Hepatic stellate cell (primary cell): ENCODE measurements at regions not wholly inside any gene's neighbourhood (a gene's known extent, or its start where the extent isn't known, plus 50 kb on each side); places are given as distances from the start of the nearest gene placed in this dataset.
A peak's percentile ranks its signal among the peaks of the same experiment; 100 is the strongest.

Source experiments
- DNase-seq: peaks from one replicate; pipeline ENCODE4 v3.0.0; 2011; ENCODE audit warnings: low spot score

DNA sequence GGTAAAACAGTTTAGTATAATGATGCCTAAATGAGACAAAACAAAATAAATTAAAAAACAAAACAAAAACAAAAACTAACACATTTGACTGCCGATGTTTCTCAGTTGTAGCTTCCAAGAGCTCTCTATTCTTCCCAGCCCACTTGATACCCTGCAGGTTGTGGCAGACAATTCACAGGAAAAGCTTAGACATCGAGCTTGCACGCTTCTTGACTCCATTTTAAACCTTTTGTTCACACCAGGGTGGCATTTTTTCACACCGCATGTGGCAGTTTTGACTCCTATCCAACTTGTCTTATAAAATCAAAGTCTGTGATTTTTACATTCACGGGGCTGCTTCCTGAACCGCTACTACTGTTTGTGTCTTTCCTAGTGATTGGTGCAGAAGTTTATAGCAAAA is 575.9 kb downstream of the USP25 start:
- DNase-seq, result no peak

DNA sequence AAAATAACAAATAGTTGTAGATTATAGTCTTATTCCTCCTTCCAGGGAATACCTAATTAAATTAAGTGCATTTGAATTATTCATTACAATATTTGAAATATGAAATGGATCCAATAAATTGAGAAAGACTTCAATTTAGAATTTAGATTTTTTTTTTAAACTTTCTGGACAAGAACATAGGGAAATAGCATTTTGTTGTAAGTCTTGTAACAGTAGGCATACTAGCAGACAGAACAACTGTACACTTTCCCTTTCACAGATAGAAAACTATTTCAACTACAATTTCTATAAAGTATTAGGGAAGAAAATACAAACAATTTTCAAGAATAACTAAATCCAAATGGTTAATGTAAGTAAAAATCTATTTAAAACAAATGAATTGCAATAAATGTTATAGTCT is 577.5 kb downstream of the USP25 start:
- no peak for DNase-seq

DNA sequence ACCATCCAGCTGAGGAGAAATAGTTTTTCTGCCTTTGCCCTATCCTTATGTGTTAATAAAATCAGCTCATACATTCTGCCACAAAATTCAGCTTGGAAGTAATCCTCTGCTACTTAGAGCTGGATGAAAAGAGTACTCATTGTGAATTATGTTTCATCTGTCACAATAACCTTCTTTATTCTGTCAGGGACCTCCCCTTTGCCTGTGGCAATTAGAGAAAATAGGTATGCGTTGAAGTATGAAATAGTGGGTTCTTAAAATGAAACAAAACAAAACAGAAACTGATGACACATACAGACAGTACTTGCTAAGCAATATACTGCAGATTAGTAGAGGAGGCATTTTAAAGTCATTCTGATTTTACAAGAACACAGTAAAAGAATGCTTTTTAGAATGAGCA is 578.5 kb downstream of the USP25 start:
- no peak for DNase-seq

DNA sequence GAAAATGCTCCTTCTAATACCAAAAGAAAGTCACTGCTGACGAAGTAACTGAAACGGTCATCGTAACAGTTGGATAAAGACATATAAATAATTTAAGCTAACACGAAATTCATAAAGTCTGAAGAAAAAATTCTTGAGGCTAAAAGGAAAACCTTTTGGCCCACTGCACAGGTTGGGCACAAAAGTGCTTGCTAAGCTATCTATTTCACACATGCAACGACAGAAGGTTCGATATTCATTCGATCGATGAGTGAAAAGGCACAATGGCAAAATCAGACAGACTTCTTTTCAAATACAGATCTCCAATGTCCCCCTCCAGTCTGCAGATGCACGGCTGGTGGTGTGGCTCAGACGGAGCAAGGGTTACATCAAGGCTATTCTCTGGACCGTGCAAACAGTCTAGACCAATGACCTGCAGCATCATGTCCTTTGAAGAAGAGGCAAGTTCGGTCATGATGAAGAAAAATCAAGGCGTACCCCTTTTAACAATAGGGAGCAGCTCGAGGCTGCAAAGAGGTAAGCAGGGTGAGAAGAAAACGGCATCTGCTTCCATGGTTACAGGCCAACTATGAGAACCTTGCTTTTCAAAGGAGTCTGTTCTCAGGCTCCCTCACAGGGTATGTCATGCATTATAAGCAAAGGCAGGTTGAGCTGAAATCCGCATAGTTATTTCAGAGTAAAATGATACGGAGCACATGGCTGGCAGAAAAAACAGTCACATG is 579.6 kb downstream of the USP25 start:
- DNase-seq, result no peak

DNA sequence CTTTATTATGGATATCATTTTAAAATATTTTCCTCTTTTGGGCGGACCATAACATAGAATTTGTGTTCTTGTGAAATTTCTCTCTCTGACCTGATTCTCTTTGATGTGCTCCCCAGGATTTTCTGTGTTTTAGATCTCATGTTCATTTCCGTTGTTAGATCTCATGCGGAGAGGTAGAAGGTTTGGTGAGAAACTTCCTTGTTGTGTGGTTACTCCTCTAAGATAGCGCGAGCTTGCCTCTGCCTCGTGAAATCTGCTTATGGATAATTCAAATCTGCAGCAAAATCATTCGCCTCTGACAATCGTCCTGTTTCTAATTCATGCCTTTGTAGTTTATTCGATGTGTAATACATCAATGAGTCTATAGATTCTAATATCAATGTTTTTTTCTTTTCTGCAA is 580.4 kb downstream of the USP25 start:
- DNase-seq, result no peak

DNA sequence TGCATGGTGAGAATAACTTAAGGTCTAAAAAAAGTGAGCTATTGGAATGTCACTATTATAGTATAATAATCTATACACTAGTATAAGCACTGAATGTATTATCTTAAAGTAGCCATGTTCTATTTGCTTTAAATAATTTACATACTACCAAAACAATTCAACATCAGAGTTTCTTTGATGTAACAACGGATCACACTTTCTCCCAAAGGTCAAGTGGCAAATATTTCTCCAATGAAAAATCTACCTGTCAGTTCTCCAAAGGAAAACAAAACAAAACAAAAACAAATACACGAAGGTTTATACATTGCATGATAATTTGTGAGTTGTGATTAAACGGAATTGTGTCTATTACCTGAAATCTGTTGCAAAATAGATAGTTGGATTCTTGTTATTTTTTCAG is 581.4 kb downstream of the USP25 start:
- DNase-seq, result no peak

DNA sequence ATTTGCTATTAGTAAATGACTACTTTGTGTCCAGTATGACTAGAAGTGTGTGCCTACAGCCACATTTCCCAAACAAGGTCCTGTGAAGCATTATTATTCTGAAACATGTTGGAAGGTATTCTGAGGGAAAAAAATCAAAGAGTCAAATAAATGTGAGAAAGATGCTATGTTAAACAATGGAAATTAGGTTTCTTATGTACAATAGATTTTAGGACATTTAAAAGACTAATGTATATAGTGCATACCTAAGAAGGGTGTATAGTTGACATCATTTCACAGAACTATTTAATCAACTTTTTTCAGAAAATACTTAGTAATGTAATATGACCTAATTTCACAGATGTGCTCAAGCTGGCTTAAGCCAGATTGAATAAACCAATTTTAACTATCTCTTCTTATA is 582.5 kb downstream of the USP25 start:
- no peak for DNase-seq

DNA sequence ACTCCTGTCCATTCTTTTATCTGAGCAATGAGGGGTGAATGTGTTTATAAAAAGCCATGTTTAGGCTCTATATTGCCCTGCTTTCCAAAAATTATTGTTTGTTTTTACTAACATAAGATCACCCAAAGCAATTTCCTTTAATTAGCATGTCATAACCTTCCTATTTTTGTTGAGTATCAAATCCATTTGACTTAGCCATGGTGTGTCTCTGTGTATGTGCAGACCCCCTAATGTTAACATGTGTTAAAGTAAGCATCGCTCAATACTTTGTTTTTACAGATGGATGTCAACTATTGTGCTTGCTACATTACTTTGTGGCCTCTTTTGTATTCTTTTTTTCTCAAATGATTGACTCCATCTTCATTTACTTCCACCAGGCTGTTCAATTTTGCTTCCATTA is 585.4 kb downstream of the USP25 start:
- no peak for DNase-seq

DNA sequence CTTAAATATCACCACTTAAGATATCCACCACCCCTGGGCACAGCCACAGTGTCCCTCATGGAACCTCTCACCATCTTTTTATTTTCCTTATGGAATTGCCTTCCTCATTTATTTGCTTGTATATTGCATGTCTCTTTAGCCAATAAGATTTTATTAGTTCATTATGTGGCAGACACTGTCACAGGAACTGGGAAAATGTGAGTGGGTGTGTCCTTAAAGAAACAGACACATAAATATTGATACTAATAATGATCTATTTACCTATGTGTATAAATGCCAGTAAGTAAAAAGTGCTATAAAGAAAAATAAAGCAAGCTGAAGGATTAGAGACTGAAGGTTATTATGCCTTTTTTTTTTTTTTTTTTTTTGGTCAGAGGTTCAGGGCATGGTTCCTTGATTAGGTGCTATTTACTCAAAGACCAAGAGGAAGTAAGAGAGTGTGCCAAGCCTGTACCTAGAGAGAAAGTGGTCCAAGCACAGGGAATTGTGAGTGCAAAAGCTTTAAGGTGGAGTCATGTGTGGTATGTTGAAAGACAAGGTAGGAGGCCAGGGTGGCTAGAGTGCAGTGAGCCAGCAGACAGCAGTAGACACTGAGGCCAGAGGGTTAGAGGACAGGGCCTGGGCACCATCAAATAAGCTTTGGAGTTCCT is 589.0 kb downstream of the USP25 start:
- no peak for DNase-seq

DNA sequence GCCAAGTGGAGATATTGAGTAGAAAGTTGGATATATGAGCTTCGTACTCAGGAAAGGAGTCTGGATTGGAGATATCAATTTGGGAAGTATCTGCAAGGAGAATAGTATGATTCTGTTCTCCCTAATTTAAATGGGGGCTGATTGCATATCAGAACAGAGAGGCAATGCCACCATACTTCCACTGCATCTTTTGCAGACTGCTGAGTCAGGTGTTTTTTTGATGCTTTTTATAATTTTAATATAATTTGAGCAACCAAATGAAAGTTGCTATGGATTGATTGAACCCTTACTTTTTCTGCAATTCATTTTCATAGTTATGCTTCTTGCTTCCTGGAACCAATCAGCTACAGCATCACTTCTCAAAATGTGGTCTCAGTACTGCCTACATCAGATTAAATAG is 590.3 kb downstream of the USP25 start:
- no peak for DNase-seq

DNA sequence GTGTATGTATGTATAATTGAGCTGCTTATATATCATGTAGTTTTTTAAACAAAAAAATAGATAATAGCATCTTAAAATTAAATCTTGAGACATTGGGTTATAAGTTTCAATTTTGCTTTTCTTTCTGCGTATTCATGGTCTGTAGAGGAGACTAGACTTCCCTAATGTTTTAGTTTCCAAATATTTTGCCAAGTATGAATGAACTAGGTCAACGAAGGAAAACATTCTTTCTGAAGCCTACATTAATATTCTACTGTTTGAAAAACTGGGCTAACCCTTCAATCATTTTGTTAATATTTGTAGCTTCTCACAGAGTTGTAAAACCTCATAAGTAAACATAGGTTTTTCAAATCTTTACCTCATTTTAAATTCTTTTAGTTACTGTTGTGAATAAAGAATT is 592.7 kb downstream of the USP25 start:
- DNase-seq, result no peak

DNA sequence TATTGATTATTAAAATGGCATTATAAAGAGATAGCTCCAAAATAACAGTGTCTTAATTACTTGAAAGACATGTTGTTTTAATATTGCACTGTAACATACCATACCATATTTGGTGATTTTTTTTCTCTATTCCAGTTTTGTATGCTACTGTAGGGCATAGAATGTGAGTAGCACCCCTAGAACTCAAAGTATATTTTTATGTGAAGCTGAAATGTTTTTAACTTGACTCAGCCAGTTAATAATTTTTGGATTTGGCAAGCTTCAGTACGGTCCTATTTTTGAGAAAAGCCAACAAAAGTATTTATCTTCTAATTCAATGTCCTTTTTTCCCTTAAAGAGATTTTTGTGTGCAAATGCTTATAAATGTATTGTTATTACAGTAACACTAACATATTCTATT is 593.8 kb downstream of the USP25 start:
- no peak for DNase-seq

DNA sequence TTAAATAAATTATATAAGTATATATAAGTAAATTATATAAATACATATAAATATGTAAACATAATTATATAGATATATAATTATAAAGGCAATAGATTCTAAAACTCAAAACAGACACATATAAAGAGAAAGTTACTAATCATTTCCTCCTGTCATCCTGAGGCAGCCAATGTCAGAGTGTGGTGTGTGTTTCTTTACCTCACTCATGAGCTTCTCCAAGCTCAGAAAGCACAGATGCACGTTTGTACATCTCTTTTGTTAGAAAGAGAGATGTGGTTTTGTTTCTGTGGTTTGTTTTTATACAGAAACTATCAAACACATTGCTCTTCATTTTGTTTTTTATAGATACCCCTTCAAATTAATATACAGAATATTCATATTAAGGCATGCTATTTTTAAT is 594.8 kb downstream of the USP25 start:
- no peak for DNase-seq

DNA sequence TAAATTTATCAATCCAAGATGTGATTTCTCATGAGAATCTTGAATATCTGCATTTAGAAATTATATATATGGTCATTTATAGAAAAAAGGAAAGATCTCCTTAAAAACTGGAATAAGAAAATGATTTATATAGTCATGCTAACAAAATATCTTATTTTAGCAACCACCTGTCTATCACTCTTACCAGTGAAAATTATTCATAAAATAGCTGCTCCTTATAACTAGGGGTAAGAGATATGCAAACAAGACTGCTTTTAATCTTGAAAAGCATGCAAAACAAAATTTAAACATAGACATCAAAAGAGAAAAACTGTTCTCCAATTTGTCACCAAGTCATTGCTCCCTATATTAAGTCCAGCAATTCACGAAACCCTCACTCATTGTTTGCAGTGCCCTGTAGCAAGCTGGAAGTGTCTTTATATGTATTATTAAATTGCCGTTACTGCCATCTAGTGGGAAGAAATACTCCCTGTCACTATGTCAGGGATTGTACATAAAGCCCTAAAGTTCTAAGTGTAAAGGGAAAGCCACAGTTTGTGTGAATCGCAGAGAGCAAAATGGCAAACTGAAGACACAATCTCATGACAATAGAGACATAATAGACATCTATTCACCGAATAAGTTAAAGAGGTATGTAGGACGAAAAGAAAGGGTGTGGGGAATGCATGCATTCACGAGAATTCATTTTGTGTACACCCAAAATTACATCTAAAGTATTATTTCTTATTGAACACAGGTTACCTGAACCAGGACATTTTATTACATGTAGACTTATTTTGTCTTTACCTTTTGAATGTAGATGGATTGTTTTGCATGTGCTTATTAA is 600.5 kb downstream of the USP25 start:
- peak; percentile 14 for DNase-seq

DNA sequence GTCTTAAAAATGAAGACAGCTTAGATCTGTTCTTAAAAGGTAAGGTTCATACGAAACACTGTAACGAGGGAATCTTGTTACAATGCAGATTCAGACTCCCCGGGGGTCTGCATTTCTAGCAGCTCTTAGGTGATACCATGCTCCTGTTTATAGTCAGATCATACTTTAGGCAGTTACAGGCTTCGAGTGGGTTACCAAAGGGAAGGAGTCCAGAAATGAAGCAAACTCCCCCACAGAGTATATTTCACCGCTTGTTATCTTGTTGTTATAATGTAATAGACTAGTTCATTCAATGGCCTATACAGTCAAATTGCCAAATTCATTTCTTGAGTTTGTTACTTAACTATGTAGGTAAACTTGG is 601.1 kb downstream of the USP25 start:
- no peak for DNase-seq

DNA sequence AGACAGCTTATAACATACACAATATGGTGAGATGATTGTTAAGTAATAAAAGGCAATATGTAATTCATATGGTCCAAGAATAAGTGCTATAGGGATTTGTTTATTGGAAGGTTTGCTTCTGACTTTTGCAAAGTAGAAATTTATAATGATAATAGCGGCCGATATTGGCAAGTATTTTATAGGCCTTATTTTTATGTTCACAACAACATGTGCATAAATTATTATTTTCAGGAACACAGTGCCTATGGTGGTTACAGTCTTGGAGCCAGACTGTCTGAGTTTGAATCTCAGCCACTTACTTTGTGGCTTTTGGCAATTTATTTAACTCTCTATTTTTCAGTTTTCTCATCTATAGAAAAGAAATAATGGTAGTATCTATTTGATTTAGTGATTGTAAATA is 607.5 kb downstream of the USP25 start:
- no peak for DNase-seq

DNA sequence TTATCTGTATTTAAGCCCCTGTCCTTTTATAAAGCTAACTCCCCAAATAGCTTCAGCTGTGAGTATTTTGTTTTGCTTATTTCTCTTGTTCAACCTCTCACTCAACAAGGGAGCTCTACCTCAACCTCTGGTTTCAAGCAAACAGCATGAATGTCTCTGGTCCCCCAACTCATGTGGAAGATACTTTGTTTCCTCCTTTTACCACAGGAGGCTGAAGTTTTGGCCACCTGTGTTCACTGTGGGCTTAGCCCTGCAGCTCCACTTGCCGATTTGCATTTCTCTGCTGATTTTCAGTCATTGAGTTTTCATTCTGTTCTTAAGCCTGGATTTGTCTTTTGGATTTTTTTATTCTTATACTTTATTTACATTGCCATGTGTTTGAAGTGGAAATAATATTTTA is 613.1 kb downstream of the USP25 start:
- no peak for DNase-seq

DNA sequence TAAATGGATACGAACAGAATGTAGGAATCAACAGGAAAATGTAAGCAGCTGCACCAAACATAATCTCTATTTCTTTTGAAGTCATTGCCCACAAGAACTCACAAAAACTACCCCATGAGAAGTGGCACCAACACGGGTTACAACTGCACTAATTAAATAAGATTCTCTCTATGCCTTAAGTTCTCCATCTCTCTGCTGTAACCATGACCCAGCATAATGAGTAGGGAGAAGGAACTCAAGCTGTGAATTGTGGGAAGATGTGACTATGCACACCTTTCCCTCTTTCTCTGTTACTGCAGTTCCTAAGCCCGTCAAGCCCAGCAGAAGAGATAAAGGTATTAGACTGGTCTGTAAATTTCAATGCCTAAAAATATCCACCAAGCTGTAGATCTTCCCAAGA is 614.0 kb downstream of the USP25 start:
- DNase-seq, result no peak

DNA sequence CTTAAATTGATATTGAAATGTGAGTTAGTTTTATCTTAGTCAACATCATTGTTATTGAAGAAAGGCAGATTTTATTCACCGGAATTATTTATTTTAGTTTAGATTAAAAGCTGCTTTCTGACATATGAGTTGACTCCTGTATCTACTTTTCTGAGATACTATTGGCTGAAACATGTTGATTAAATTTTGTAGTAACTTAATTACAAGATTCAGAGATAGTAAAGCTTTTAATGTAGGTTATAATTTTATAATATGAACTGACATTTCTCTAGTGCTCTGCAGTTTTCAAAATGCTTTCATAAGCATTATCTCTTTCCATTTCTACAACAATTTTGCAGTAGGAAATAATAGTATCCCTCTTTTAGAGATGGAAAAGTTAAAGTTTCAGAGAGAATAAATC is 616.0 kb downstream of the USP25 start:
- DNase-seq, result no peak

DNA sequence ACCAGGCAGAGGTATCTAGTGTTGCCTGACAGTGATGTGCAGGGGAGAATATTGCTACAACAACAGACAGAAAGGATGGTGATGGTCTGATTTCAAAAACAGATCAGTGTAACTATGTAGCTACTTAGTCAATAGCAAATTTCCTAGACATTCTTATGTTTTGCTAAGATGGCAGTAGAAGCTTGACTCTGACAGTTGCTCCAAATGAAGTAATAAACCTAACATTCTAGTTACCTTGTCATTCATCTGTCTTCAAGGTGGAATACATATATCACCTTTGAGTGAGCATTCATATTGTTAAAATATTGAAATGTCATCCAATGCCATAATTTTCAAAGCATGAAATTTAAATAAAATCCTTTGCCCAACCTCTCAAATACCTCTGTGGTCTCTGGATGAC is 617.4 kb downstream of the USP25 start:
- no peak for DNase-seq

DNA sequence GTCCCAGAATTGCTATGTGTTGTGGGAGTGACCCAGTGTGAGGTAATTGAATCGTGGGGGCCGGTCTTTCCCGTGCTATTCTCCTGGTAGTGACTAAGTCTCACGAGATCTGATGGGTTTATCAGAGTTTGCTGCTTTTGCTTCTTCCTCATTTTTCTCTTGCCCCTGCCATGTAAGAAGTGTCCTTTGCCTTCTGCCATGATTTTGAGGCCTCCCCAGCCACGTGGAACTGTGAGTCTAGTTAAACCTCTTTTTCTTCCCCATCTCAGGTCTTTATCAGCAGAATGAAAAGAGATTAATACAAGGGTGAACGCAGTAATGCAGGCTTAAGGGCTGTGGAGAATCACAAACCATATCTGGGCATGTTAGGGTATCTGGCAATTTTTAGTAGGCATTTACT is 624.0 kb downstream of the USP25 start:
- no peak for DNase-seq

DNA sequence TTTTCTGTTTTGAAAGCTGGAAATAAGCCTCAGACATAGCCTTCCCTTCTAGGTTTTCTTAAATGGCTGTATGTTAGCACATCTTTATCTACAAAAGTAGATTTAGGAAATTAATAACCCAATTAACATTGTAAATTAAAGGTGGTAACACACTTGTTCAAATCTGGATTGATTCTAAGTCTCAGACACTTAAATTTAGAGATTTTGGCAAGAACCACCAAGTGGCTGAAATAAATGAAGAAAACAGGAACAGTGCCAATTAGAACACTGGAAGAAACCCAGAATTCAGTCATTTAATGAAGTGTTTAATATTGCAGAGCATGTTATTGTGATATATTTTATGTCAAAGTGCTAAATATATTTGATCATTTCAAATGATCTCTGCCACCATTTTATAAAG is 628.2 kb downstream of the USP25 start:
- no peak for DNase-seq

DNA sequence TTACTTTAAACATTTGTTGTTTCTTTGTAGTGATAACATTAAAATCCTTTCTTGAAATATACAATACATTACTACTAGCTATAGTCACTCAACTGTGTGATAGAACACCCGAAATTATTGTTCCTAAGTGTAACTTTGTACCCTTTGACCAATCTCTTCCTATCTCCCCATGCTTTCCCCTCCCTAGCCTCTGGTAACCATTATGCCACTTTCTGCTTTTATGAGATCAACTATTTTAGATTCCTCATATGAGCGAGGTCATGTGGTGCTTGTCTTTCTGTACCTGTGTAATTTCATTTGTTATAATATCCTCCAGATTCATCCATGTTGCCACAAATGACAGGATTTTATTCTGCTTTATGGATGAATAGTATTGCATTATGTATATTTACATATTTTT is 629.0 kb downstream of the USP25 start:
- DNase-seq, result no peak
